Ectodermal cell (in vitro differentiated cells): ENCODE measurements at regions not wholly inside any gene's neighbourhood (a gene's known extent, or its start where the extent isn't known, plus 50 kb on each side); places are given as distances from the start of the nearest gene placed in this dataset.

Experiments
- H3K27ac ChIP-seq: 2 replicates; pipeline ENCODE4 v1.7.0; 2013; ENCODE audit warnings: mild to moderate bottlenecking, low read depth, low read length; ENCODE audit not compliant: insufficient read depth, poor library complexity, severe bottlenecking
- H3K27me3 ChIP-seq: 2 replicates; pipeline ENCODE4 v1.7.0; 2013; ENCODE audit warnings: mild to moderate bottlenecking, low read length; ENCODE audit not compliant: insufficient read depth, control insufficient read depth, poor library complexity, severe bottlenecking
- H3K36me3 ChIP-seq: one replicate; pipeline ENCODE4 v1.7.0; 2013; ENCODE audit warnings: low read length; ENCODE audit not compliant: control insufficient read depth, insufficient read depth
- H3K4me1 ChIP-seq: one replicate; pipeline ENCODE4 v1.7.0; 2013; ENCODE audit warnings: low read length; ENCODE audit not compliant: control insufficient read depth, insufficient read depth
- H3K4me3 ChIP-seq: 2 replicates; pipeline ENCODE4 v1.7.0; 2013; ENCODE audit warnings: low read depth, low read length, control low read depth; ENCODE audit not compliant: insufficient read depth
- H3K9me3 ChIP-seq: 2 replicates; pipeline ENCODE4 v1.7.0; 2013; ENCODE audit warnings: mild to moderate bottlenecking, low read length, moderate library complexity; ENCODE audit not compliant: control insufficient read depth
- WGBS, 2 experiments: methylation state at CpG; one replicate each; pipeline ENCODE4 v1.1.7; 2013; ENCODE audit warnings: missing lambda C conversion rate in 2 of 2; 5-methylcytosine and 5-hydroxymethylcytosine counted together

- H3K4me1 ChIP-seq, result peaks cover 12% of the 10 kb centered on the region
- H3K27me3 ChIP-seq, result peaks cover 16% of the 10 kb centered on the region
- H3K4me3 ChIP-seq, result no peak overlapping the region
- no peaks in the 10 kb centered on the region for H3K9me3 ChIP-seq
- no peaks in the 10 kb centered on the region for H3K36me3 ChIP-seq
- WGBS, 2 experiments, result 40 to 43% methylated on average over 5 of the region's 7 CpGs
- H3K27ac ChIP-seq, result no peak overlapping the region
These were observed 177.2 kb upstream of the KLF14 start for GRCh38 chr7:130910949-130911944.

GRCh38 chr7:130912082-130912861 is 178.3 kb upstream of the KLF14 start:
- no peak overlapping the region for H3K27ac ChIP-seq
- H3K9me3 ChIP-seq, result no peaks in the 10 kb centered on the region
- H3K36me3 ChIP-seq, result no peaks in the 10 kb centered on the region
- peaks cover 16% of the 10 kb centered on the region for H3K27me3 ChIP-seq
- H3K4me1 ChIP-seq, result peaks cover 12% of the 10 kb centered on the region
- no peak overlapping the region for H3K4me3 ChIP-seq
- 85 to 87% methylated on average over 6 to 7 of the region's 7 CpGs for WGBS, 2 experiments

GRCh38 chr7:130912862-130913638 is 179.0 kb upstream of the KLF14 start:
- no peak overlapping the region for H3K27ac ChIP-seq
- H3K4me1 ChIP-seq, result peaks cover 12% of the 10 kb centered on the region
- H3K36me3 ChIP-seq, result no peaks in the 10 kb centered on the region
- no peaks in the 10 kb centered on the region for H3K9me3 ChIP-seq
- 40 to 50% methylated on average over 17 to 18 of the region's 18 CpGs for WGBS, 2 experiments
- H3K27me3 ChIP-seq, result peaks cover 16% of the 10 kb centered on the region
- no peak overlapping the region for H3K4me3 ChIP-seq

GRCh38 chr7:130913639-130914553 is 179.9 kb upstream of the KLF14 start:
- no peak overlapping the region for H3K27ac ChIP-seq
- WGBS, 2 experiments, result 72% methylated on average over 12 of the region's 12 CpGs
- H3K9me3 ChIP-seq, result no peaks in the 10 kb centered on the region
- peaks cover 16% of the 10 kb centered on the region for H3K27me3 ChIP-seq
- H3K4me1 ChIP-seq, result peaks cover 12% of the 10 kb centered on the region
- no peaks in the 10 kb centered on the region for H3K36me3 ChIP-seq
- no peak overlapping the region for H3K4me3 ChIP-seq

- no peak overlapping the region for H3K4me3 ChIP-seq
- H3K27me3 ChIP-seq, result peaks cover 16% of the 10 kb centered on the region
- 78 to 92% methylated on average over 5 to 10 of the region's 10 CpGs for WGBS, 2 experiments
- no peaks in the 10 kb centered on the region for H3K36me3 ChIP-seq
- no peaks in the 10 kb centered on the region for H3K9me3 ChIP-seq
- peaks cover 12% of the 10 kb centered on the region for H3K4me1 ChIP-seq
- no peak overlapping the region for H3K27ac ChIP-seq
These were observed 180.7 kb upstream of the KLF14 start for GRCh38 chr7:130914554-130915294.

- Histone ChIP-seq H3K4me1 (peaks cover 18% of the 10 kb centered on the region), H3K36me3 (no peaks in the 10 kb centered on the region), H3K4me3 (no peak overlapping the region), H3K9me3 (no peaks in the 10 kb centered on the region), H3K27ac (no peak overlapping the region), H3K27me3 (peaks cover 5% of the 10 kb centered on the region)
- WGBS, 2 experiments, result 92 to 95% methylated on average over 5 of the region's 5 CpGs
These were observed 183.7 kb upstream of the KLF14 start for GRCh38 chr7:130917669-130918128.

GRCh38 chr7:130918129-130919052 is 184.4 kb upstream of the KLF14 start:
- Histone ChIP-seq H3K27me3 (no peaks in the 10 kb centered on the region), H3K36me3 (no peaks in the 10 kb centered on the region), H3K4me3 (no peak overlapping the region), H3K9me3 (no peaks in the 10 kb centered on the region), H3K27ac (no peak overlapping the region), H3K4me1 (peaks cover 13% of the 10 kb centered on the region)
- 91 to 95% methylated on average over 10 to 11 of the region's 11 CpGs for WGBS, 2 experiments

GRCh38 chr7:130919316-130920103 is 185.5 kb upstream of the KLF14 start:
- Histone ChIP-seq H3K27me3 (no peaks in the 10 kb centered on the region), H3K9me3 (no peaks in the 10 kb centered on the region), H3K4me1 (peaks cover 13% of the 10 kb centered on the region), H3K36me3 (no peaks in the 10 kb centered on the region), H3K27ac (no peak overlapping the region), H3K4me3 (no peak overlapping the region)
- 88 to 100% methylated on average over 2 of the region's 2 CpGs for WGBS, 2 experiments
